NCI-H526 (cell line): ENCODE measurements at regions not wholly inside any gene's neighbourhood (a gene's known extent, or its start where the extent isn't known, plus 50 kb on each side); places are given as distances from the start of the nearest gene placed in this dataset.

Experiments used
- DNase-seq, 2 experiments: peaks; one replicate each; lab custom pipeline; 2025; lab: John Stamatoyannopoulos, UW

GRCh38 chr14:34041220-34041619 is 90.3 kb upstream of the EGLN3 start:
- no peak for DNase-seq

GRCh38 chr14:34040766-34041165 is 89.9 kb upstream of the EGLN3 start:
- no peak for DNase-seq

GRCh38 chr14:34039428-34040047 is 88.7 kb upstream of the EGLN3 start:
- DNase-seq: no peak

- DNase-seq: peak; percentile 82 to 90
These were observed 87.6 kb upstream of the EGLN3 start for GRCh38 chr14:34038358-34039057.

GRCh38 chr14:34036319-34036766 is 85.5 kb upstream of the EGLN3 start:
- no peak for DNase-seq

- no peak for DNase-seq
These were observed 85.0 kb upstream of the EGLN3 start for GRCh38 chr14:34035934-34036250.

GRCh38 chr14:34035177-34035933 is 84.5 kb upstream of the EGLN3 start:
- DNase-seq: peak; percentile 11 to 66

GRCh38 chr14:34034447-34035176 is 83.7 kb upstream of the EGLN3 start:
- DNase-seq: peak; percentile 0 to 13

GRCh38 chr14:34032720-34033119 is 81.8 kb upstream of the EGLN3 start:
- no peak for DNase-seq

- DNase-seq: no peak
These were observed 80.0 kb upstream of the EGLN3 start for GRCh38 chr14:34030864-34031263.

- DNase-seq: peak; percentile 3 to 19
These were observed 79.1 kb upstream of the EGLN3 start for GRCh38 chr14:34029921-34030334.

GRCh38 chr14:34027990-34028495 is 77.2 kb upstream of the EGLN3 start:
- no peak for DNase-seq

GRCh38 chr14:34027130-34027989 is 76.5 kb upstream of the EGLN3 start:
- DNase-seq: no peak

- no peak for DNase-seq
These were observed 74.6 kb upstream of the EGLN3 start for GRCh38 chr14:34025325-34026017.

- DNase-seq: no peak
These were observed 73.9 kb upstream of the EGLN3 start for GRCh38 chr14:34024768-34025144.

GRCh38 chr14:34023824-34024767 is 73.2 kb upstream of the EGLN3 start:
- peak; percentile 90 to 93 for DNase-seq

- DNase-seq: no peak
These were observed 70.2 kb upstream of the EGLN3 start for GRCh38 chr14:34021096-34021495.

- DNase-seq: no peak
These were observed 69.1 kb upstream of the EGLN3 start for GRCh38 chr14:34020014-34020413.

- DNase-seq: peak; percentile 60 to 70
These were observed 67.8 kb upstream of the EGLN3 start for GRCh38 chr14:34018564-34019244.
